Putamen (tissue), 1 donor: ENCODE measurements at regions not wholly inside any gene's neighbourhood (a gene's known extent, or its start where the extent isn't known, plus 50 kb on each side); places are given as distances from the start of the nearest gene placed in this dataset.
"Not testable (repeated sequence)": the region's sequence is repeated elsewhere in the genome, so short reads cannot be mapped to it uniquely, and the experiment has no call there.

Experiments
- DNase-seq: peaks from one replicate; pipeline ENCODE4 v3.0.0-alpha.2; 2016; ENCODE audit warnings: low spot score

GRCh38 chr6:82584194-82584695 is 220.6 kb downstream of the TPBG start:
- DNase-seq: no peak

GRCh38 chr6:82584856-82585255 is 221.2 kb downstream of the TPBG start:
- no peak for DNase-seq

GRCh38 chr6:82588020-82588419 is 224.4 kb downstream of the TPBG start:
- no peak for DNase-seq

GRCh38 chr6:82588859-82589412 is 225.3 kb downstream of the TPBG start:
- no peak for DNase-seq

GRCh38 chr6:82589509-82590206 is 226.0 kb downstream of the TPBG start:
- no peak for DNase-seq

GRCh38 chr6:82597201-82597600 is 233.6 kb downstream of the TPBG start:
- no peak for DNase-seq

- DNase-seq: no peak
These were observed 239.2 kb downstream of the TPBG start for GRCh38 chr6:82602776-82603175.

GRCh38 chr6:82603871-82604270 is 240.3 kb downstream of the TPBG start:
- DNase-seq: no peak

GRCh38 chr6:82607998-82608725 is 244.5 kb downstream of the TPBG start:
- no peak for DNase-seq

- DNase-seq: no peak
These were observed 245.2 kb downstream of the TPBG start for GRCh38 chr6:82608781-82609180.

- DNase-seq: no peak
These were observed 248.1 kb downstream of the TPBG start for GRCh38 chr6:82611751-82612150.

- DNase-seq: no peak
These were observed 248.9 kb downstream of the TPBG start for GRCh38 chr6:82612475-82613039.

- DNase-seq: no peak
These were observed 250.9 kb downstream of the TPBG start for GRCh38 chr6:82614518-82614917.

GRCh38 chr6:82616386-82617028 is 252.9 kb downstream of the TPBG start:
- DNase-seq: no peak

- no peak for DNase-seq
These were observed 254.0 kb downstream of the TPBG start for GRCh38 chr6:82617648-82618047.

GRCh38 chr6:82619573-82619972 is 256.0 kb downstream of the TPBG start:
- DNase-seq: no peak

GRCh38 chr6:82622461-82622860 is 258.8 kb downstream of the TPBG start:
- no peak for DNase-seq

- DNase-seq: no peak
These were observed 260.6 kb downstream of the TPBG start for GRCh38 chr6:82624251-82624650.

GRCh38 chr6:82626946-82627345 is 263.3 kb downstream of the TPBG start:
- DNase-seq: not testable (repeated sequence)

- DNase-seq: no peak
These were observed 266.3 kb downstream of the TPBG start for GRCh38 chr6:82629921-82630320.

GRCh38 chr6:82641677-82642076 is 278.1 kb downstream of the TPBG start:
- DNase-seq: no peak

- no peak for DNase-seq
These were observed 282.1 kb downstream of the TPBG start for GRCh38 chr6:82645536-82646230.
